ENCODE measurements at regions not wholly inside any gene's neighbourhood (a gene's known extent, or its start where the extent isn't known, plus 50 kb on each side); places are given as distances from the start of the nearest gene placed in this dataset.

- TF ChIP-seq EZH2 (IDR thresholded peaks at IDR 0.05; ENCODE audit: borderline replicate concordance, low read length) (no peak), CTCF (conservative IDR thresholded peaks at IDR 0.05 in 1 of 2, IDR thresholded peaks at IDR 0.05 in 1 of 2; ENCODE audit: extremely low read depth in 1 of 2, insufficient read depth in 1 of 2, low read depth in 1 of 2, low read length in 2 of 2) (no peak)
These were observed 682.1 kb upstream of the SOX9 start for GRCh38 chr17:71438631-71439146.

Data from mammary epithelial cell (primary cell).